ENCODE measurements at regions not wholly inside any gene's neighbourhood (a gene's known extent, or its start where the extent isn't known, plus 50 kb on each side); places are given as distances from the start of the nearest gene placed in this dataset.
"Not testable (repeated sequence)": the region's sequence is repeated elsewhere in the genome, so short reads cannot be mapped to it uniquely, and the experiment has no call there.

GRCh38 chr10:77726732-77727131 is 89.1 kb upstream of the KCNMA1 start:
- TF ChIP-seq CTCF (IDR thresholded peaks at IDR 0.05), result no peak
- intact Hi-C loops (cut with DNase I), result no loop called here
- ATAC-seq, result no peak
- Histone ChIP-seq H3K27ac (no peak overlapping the region), H3K36me3 (no peaks in the 10 kb centered on the region), H3K9me3 (no peaks in the 10 kb centered on the region), H3K4me3 (no peak overlapping the region), H3K4me1 (no peaks in the 10 kb centered on the region), H3K27me3 (no peaks in the 10 kb centered on the region)
- DNase-seq, result no peak

- Histone ChIP-seq H3K27ac (no peak overlapping the region), H3K36me3 (no peaks in the 10 kb centered on the region), H3K27me3 (no peaks in the 10 kb centered on the region), H3K4me3 (no peak overlapping the region), H3K4me1 (no peaks in the 10 kb centered on the region), H3K9me3 (no peaks in the 10 kb centered on the region)
- intact Hi-C loops (cut with DNase I), result no loop called here
- DNase-seq (no peak), ATAC-seq (no peak)
- TF ChIP-seq CTCF (IDR thresholded peaks at IDR 0.05), result no peak
Measured at GRCh38 chr10:77726301-77726700, 88.7 kb upstream of the KCNMA1 start.

- Histone ChIP-seq H3K4me3 (no peak overlapping the region), H3K27me3 (no peaks in the 10 kb centered on the region), H3K4me1 (no peaks in the 10 kb centered on the region), H3K9me3 (no peaks in the 10 kb centered on the region), H3K27ac (no peak overlapping the region), H3K36me3 (no peaks in the 10 kb centered on the region)
- DNase-seq, result no peak
- no peak for TF ChIP-seq CTCF (IDR thresholded peaks at IDR 0.05)
- ATAC-seq, result no peak
- intact Hi-C loops (cut with DNase I), result no loop called here
Measured at GRCh38 chr10:77724820-77725219, 87.2 kb upstream of the KCNMA1 start.

- TF ChIP-seq CTCF (IDR thresholded peaks at IDR 0.05), result no peak
- H3K27me3 ChIP-seq, result no peaks in the 10 kb centered on the region
- H3K9me3 ChIP-seq, result no peaks in the 10 kb centered on the region
- no peaks in the 10 kb centered on the region for H3K36me3 ChIP-seq
- intact Hi-C loops (cut with DNase I), result no loop called here
- H3K4me3 ChIP-seq, result no peak overlapping the region
- no peak for ATAC-seq
- no peak overlapping the region for H3K27ac ChIP-seq
- H3K4me1 ChIP-seq, result no peaks in the 10 kb centered on the region
- DNase-seq, result no peak
Measured at GRCh38 chr10:77723376-77723775, 85.8 kb upstream of the KCNMA1 start.

- ATAC-seq; H3K9me3 ChIP-seq; intact Hi-C loops (cut with DNase I); H3K27me3 ChIP-seq; H3K36me3 ChIP-seq; H3K4me1 ChIP-seq; DNase-seq; H3K27ac ChIP-seq; H3K4me3 ChIP-seq: not testable (repeated sequence)
Measured at GRCh38 chr10:77722956-77723355, 85.3 kb upstream of the KCNMA1 start.

- intact Hi-C loops (cut with DNase I), result no loop called here
- TF ChIP-seq CTCF (IDR thresholded peaks at IDR 0.05), result no peak
- DNase-seq, result no peak
- Histone ChIP-seq H3K27me3 (no peaks in the 10 kb centered on the region), H3K9me3 (no peaks in the 10 kb centered on the region), H3K4me1 (no peaks in the 10 kb centered on the region), H3K4me3 (no peak overlapping the region), H3K27ac (no peak overlapping the region), H3K36me3 (no peaks in the 10 kb centered on the region)
- ATAC-seq, result no peak
Measured at GRCh38 chr10:77721815-77722214, 84.2 kb upstream of the KCNMA1 start.
